ENCODE measurements at regions not wholly inside any gene's neighbourhood (a gene's known extent, or its start where the extent isn't known, plus 50 kb on each side); places are given as distances from the start of the nearest gene placed in this dataset.

DNA sequence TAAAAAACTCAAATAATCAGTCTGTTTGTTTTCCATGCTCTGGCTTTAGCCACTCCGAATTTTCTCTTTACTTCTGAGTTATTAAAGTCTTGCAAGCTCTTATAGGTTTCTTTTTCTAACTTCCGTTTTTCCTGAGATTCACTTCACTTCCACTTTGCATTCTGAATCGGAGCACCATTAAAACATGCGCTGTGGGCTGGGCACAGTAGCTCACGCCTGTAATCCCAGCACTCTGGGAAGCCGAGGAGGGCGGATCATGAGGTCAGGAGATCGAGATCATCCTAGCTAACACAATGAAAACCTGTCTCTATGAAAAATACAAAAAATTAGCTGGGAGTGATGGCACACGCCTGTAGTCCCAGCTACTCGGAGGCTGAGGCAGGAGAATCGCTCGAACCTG, 357.9 kb downstream of the SLITRK6 start:
- no peak for FAIRE-seq
- no peak for DNase-seq (ENCODE audit: insufficient read length, low spot score)
- TF ChIP-seq POU2F2 (IDR thresholded peaks at IDR 0.05; ENCODE audit: low read depth, low read length) (no peak), PAX5 (IDR thresholded peaks at IDR 0.05; ENCODE audit: insufficient read depth, low read length, severe bottlenecking) (no peak), TAF1 (IDR thresholded peaks at IDR 0.05; ENCODE audit: low read depth, low read length) (no peak), POLR2A (IDR thresholded peaks at IDR 0.05; ENCODE audit: low read depth, low read length) (no peak), SPI1 (IDR thresholded peaks at IDR 0.05; ENCODE audit: low read depth, low read length) (no peak), POLR2AphosphoS5 (IDR thresholded peaks at IDR 0.05; ENCODE audit: low read depth, low read length) (no peak)

DNA sequence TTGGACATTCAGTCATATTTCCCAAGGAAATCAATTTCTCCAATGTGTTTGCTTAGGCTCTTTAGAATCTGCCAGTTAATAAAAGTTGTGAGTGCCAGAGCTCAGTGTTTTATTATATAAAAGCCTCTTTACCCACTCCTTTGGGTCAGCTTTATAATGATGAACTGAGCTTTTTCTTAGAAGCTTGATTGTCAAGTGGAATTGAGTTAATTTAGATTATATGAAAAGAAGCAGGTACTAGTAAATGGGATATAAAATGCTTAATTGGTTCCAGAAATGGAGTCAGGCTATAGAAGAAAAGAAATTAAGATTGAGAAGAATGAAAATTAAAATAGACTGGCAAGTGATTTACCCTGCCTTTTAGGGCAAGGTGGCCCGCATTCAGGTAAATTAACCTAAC, 363.2 kb downstream of the SLITRK6 start:
- TF ChIP-seq POU2F2 (IDR thresholded peaks at IDR 0.05; ENCODE audit: low read depth, low read length) = no peak
- TF ChIP-seq TAF1 (IDR thresholded peaks at IDR 0.05; ENCODE audit: low read depth, low read length) = no peak
- DNase-seq (ENCODE audit: insufficient read length, low spot score) (no peak), FAIRE-seq (no peak)

DNA sequence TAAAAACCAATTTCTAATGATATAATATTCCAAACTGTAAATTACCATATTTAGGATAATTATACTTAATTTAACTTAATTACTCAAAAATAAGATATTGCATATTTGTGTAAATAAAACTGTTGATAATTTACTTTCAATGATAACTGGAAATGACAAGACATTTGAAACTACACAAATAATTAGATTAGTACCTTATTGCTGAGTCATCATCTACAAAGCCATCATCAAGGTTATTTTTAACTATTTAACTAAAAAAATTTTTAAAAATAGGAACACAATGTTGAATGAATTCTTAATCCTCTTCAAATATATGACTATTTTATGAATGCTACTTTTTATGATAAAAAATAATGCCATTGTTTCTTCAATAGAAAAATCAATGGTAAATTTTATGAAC, 364.3 kb downstream of the SLITRK6 start:
- FAIRE-seq = no peak
- no peak for DNase-seq (ENCODE audit: insufficient read length, low spot score)
- TF ChIP-seq POLR2AphosphoS5 (IDR thresholded peaks at IDR 0.05; ENCODE audit: low read depth, low read length) (no peak), TAF1 (IDR thresholded peaks at IDR 0.05; ENCODE audit: low read depth, low read length) (no peak), POLR2A (IDR thresholded peaks at IDR 0.05; ENCODE audit: low read depth, low read length) (no peak), POU2F2 (IDR thresholded peaks at IDR 0.05; ENCODE audit: low read depth, low read length) (no peak), PAX5 (IDR thresholded peaks at IDR 0.05; ENCODE audit: insufficient read depth, low read length, severe bottlenecking) (no peak), SPI1 (IDR thresholded peaks at IDR 0.05; ENCODE audit: low read depth, low read length) (no peak)

DNA sequence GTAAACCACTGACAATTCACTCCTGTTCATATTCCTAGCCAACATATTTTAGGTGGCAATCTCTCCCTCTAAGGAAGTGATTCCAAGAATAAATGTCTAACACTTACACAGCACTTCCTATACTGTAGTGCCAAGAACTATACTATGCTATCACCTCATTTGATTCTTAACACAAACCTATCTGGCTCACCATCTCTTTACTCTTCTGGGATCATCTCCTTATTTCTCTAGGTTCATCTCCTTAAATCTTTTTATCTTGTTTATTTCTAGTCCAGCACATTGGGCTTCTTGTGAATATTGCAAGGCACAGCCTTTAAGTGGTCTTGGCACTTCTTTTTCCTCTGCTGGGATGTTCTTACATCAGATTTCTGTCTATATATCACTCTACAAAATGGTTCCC, 366.3 kb downstream of the SLITRK6 start:
- FAIRE-seq = no peak
- DNase-seq (ENCODE audit: insufficient read length, low spot score) = no peak
- TF ChIP-seq TAF1 (IDR thresholded peaks at IDR 0.05; ENCODE audit: low read depth, low read length) (no peak), POLR2AphosphoS5 (IDR thresholded peaks at IDR 0.05; ENCODE audit: low read depth, low read length) (no peak), PAX5 (IDR thresholded peaks at IDR 0.05; ENCODE audit: insufficient read depth, low read length, severe bottlenecking) (no peak), POLR2A (IDR thresholded peaks at IDR 0.05; ENCODE audit: low read depth, low read length) (no peak), POU2F2 (IDR thresholded peaks at IDR 0.05; ENCODE audit: low read depth, low read length) (no peak), SPI1 (IDR thresholded peaks at IDR 0.05; ENCODE audit: low read depth, low read length) (no peak)

DNA sequence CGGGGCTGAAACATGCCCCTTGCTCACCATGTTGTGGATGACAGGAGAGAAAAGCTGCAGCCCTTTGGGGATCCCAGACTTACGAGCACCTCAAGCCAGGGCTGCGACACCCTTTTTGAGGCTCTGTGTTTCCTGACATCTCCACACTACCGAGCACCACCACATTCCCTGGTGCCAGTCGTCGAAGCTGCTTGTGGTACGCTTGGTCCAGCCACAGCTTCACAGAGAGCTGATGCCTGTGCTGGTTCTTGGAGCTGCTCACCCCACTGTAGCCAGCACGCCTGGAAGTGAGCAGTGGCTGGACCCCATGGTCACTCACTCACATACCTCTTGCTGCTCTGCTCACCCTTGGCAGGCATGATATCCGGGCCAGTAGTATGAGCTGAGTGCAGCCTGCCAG, 367.5 kb downstream of the SLITRK6 start:
- no peak for TF ChIP-seq POU2F2 (IDR thresholded peaks at IDR 0.05; ENCODE audit: low read depth, low read length)
- no peak for TF ChIP-seq PAX5 (IDR thresholded peaks at IDR 0.05; ENCODE audit: insufficient read depth, low read length, severe bottlenecking)
- TF ChIP-seq SPI1 (IDR thresholded peaks at IDR 0.05; ENCODE audit: low read depth, low read length) = no peak
- TF ChIP-seq TAF1 (IDR thresholded peaks at IDR 0.05; ENCODE audit: low read depth, low read length) = no peak
- FAIRE-seq (no peak), DNase-seq (ENCODE audit: insufficient read length, low spot score) (no peak)

DNA sequence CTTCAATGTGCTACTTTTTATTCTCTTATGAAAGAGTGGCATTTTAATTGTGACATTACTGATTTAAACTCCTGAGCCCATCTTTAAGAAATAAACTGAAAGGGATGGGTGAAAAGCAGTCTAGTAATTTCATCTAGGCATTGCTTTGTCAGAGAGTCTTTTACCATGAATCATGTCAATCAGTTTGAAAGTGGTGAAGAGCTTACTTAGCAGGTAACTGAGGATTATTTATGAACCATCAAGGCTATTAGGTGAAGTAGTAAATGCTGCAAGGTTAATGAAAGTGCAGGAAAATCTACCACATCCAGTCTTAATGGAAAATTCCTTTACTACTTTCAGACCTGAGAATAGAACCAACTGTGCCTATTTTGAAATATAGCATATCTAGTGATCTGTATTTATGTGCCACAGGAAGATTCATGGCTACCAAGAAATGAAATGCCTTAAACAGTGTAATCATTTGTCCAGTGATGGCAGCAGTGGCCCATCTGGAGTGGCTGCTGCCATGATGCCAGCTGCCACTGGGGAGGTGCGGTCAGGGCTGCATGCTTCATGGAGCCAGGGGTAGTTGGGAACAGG, 368.9 kb downstream of the SLITRK6 start:
- DNase-seq (ENCODE audit: insufficient read length, low spot score) (no peak), FAIRE-seq (no peak)
- TF ChIP-seq PAX5 (IDR thresholded peaks at IDR 0.05; ENCODE audit: insufficient read depth, low read length, severe bottlenecking) (no peak), POLR2AphosphoS5 (IDR thresholded peaks at IDR 0.05; ENCODE audit: low read depth, low read length) (no peak), POU2F2 (IDR thresholded peaks at IDR 0.05; ENCODE audit: low read depth, low read length) (no peak), TAF1 (IDR thresholded peaks at IDR 0.05; ENCODE audit: low read depth, low read length) (no peak), POLR2A (IDR thresholded peaks at IDR 0.05; ENCODE audit: low read depth, low read length) (no peak), SPI1 (IDR thresholded peaks at IDR 0.05; ENCODE audit: low read depth, low read length) (no peak)

DNA sequence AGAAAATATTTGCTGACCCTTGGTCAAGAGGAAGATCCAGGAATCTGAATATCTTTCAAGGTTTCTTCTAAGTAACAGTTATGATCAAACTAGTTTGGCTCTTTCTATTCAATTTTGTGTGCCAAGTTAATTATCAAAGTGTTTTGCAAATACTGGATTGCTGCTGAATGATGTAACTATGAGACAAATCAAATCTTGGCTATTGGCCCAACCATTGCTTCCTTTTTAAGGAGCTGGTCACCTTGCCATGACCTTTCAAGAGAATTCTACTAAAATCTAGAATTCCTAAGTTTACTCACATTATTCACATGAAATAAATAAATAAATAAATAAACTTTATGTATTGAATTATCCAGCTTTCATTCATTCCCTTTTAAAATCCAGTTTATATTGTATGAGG, 371.8 kb downstream of the SLITRK6 start:
- TF ChIP-seq SPI1 (IDR thresholded peaks at IDR 0.05; ENCODE audit: low read depth, low read length) (no peak), PAX5 (IDR thresholded peaks at IDR 0.05; ENCODE audit: insufficient read depth, low read length, severe bottlenecking) (no peak), POU2F2 (IDR thresholded peaks at IDR 0.05; ENCODE audit: low read depth, low read length) (no peak), POLR2A (IDR thresholded peaks at IDR 0.05; ENCODE audit: low read depth, low read length) (no peak), POLR2AphosphoS5 (IDR thresholded peaks at IDR 0.05; ENCODE audit: low read depth, low read length) (no peak), TAF1 (IDR thresholded peaks at IDR 0.05; ENCODE audit: low read depth, low read length) (no peak)
- FAIRE-seq = no peak
- no peak for DNase-seq (ENCODE audit: insufficient read length, low spot score)

DNA sequence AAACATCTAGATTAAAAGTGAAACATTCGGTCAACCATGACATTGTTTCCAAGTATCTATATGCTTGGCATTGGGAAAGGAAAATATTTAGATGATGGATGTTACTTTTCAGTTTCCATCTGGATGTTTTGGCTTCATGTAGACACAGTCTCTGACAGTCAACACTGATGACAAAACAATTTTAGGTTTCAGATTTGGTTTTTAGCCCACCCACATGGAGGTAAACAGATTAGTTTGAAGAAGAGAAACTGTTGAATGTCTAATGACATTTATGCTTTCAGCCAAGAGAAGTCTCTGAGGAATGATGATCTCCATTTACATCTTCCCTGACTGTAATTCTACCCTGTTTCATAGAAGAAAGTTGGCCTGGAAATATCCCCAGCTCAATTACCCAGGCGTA, 379.1 kb downstream of the SLITRK6 start:
- DNase-seq (ENCODE audit: insufficient read length, low spot score) = no peak
- TF ChIP-seq PAX5 (IDR thresholded peaks at IDR 0.05; ENCODE audit: insufficient read depth, low read length, severe bottlenecking) = no peak
- TF ChIP-seq POLR2AphosphoS5 (IDR thresholded peaks at IDR 0.05; ENCODE audit: low read depth, low read length) = no peak
- FAIRE-seq = no peak

DNA sequence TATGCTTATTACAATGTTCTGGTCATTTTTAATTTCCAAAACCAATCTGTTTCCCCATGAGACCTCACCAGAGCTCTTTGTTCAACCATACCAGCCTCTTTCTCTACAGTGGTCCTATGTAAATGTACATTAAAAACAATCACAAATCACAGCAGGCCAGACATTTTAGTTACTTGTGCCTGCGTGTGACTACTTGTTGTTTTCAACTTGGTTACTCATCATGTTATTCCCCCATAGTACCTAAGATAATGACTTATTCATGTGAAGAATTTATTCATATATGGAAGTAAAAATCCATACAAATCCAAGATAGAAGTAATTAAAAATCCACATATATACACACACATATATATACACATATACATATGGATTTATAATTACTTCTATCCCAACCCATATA, 379.6 kb downstream of the SLITRK6 start:
- no peak for DNase-seq (ENCODE audit: insufficient read length, low spot score)
- TF ChIP-seq SPI1 (IDR thresholded peaks at IDR 0.05; ENCODE audit: low read depth, low read length) (no peak), POLR2A (IDR thresholded peaks at IDR 0.05; ENCODE audit: low read depth, low read length) (no peak), POLR2AphosphoS5 (IDR thresholded peaks at IDR 0.05; ENCODE audit: low read depth, low read length) (no peak), POU2F2 (IDR thresholded peaks at IDR 0.05; ENCODE audit: low read depth, low read length) (no peak), PAX5 (IDR thresholded peaks at IDR 0.05; ENCODE audit: insufficient read depth, low read length, severe bottlenecking) (no peak), TAF1 (IDR thresholded peaks at IDR 0.05; ENCODE audit: low read depth, low read length) (no peak)
- FAIRE-seq = no peak

DNA sequence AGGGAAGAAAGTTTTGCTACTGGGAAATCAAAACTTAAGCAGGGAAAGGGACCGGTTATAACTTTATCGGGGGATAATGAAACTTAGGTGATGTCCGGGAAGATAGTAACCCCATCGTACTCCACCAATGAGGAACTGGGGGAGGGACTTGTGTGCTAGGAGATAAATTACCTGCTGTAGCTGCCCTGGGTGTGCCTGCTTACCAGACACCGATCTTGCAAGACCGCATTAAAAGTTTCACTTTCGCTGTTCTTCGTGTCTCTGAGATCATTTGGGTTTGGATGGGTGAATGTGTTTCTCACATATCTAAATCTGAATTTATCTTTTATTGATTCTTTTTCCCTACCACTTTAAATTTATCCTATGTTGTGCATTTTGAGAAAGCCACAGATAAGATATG, 381.4 kb downstream of the SLITRK6 start:
- TF ChIP-seq SPI1 (IDR thresholded peaks at IDR 0.05; ENCODE audit: low read depth, low read length) (no peak), POLR2A (IDR thresholded peaks at IDR 0.05; ENCODE audit: low read depth, low read length) (no peak), POLR2AphosphoS5 (IDR thresholded peaks at IDR 0.05; ENCODE audit: low read depth, low read length) (no peak), POU2F2 (IDR thresholded peaks at IDR 0.05; ENCODE audit: low read depth, low read length) (no peak), PAX5 (IDR thresholded peaks at IDR 0.05; ENCODE audit: insufficient read depth, low read length, severe bottlenecking) (no peak), TAF1 (IDR thresholded peaks at IDR 0.05; ENCODE audit: low read depth, low read length) (no peak)
- DNase-seq (ENCODE audit: insufficient read length, low spot score) (no peak), FAIRE-seq (no peak)

Data from GM12891 (cell line).